ENCODE measurements at regions not wholly inside any gene's neighbourhood (a gene's known extent, or its start where the extent isn't known, plus 50 kb on each side); places are given as distances from the start of the nearest gene placed in this dataset.
"Not testable (repeated sequence)": the region's sequence is repeated elsewhere in the genome, so short reads cannot be mapped to it uniquely, and the experiment has no call there.

DNA sequence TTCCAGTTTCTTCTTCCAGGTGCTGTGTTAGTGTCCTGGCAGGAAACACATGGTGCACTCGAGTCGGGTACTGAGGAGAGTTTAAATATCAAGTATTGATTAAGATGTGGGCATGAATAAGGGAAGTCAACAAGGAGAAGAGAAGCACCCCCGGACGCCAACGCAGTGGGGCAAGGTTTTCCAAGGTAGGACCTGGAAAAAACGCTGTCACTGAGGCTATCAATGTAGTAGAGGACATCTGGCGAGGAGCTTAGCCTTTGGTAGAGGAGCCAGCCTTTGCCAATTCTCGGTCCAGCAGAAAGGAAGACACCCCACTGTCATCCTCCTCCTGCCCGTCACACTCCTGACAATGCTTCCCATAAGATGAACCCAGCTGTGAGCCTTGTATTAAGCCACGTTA, 159.6 kb downstream of the TEX36 start:
- ATAC-seq (ENCODE audit: low read depth) (no peak), DNase-seq (ENCODE audit: low spot score) (no peak)
- Histone ChIP-seq H3K4me1 (ENCODE audit: insufficient read depth, poor library complexity, severe bottlenecking) (no peaks in the 10 kb centered on the region), H3K4me3 (ENCODE audit: severe bottlenecking) (no peak overlapping the region), H3K36me3 (ENCODE audit: low read depth) (no peaks in the 10 kb centered on the region), H3K27me3 (ENCODE audit: insufficient read depth, poor library complexity, severe bottlenecking) (peaks cover 4% of the 10 kb centered on the region), H3K27ac (ENCODE audit: poor library complexity, severe bottlenecking) (no peak overlapping the region), H3K9me3 (ENCODE audit: severe bottlenecking) (no peaks in the 10 kb centered on the region)
- TF ChIP-seq, protein P1, sequence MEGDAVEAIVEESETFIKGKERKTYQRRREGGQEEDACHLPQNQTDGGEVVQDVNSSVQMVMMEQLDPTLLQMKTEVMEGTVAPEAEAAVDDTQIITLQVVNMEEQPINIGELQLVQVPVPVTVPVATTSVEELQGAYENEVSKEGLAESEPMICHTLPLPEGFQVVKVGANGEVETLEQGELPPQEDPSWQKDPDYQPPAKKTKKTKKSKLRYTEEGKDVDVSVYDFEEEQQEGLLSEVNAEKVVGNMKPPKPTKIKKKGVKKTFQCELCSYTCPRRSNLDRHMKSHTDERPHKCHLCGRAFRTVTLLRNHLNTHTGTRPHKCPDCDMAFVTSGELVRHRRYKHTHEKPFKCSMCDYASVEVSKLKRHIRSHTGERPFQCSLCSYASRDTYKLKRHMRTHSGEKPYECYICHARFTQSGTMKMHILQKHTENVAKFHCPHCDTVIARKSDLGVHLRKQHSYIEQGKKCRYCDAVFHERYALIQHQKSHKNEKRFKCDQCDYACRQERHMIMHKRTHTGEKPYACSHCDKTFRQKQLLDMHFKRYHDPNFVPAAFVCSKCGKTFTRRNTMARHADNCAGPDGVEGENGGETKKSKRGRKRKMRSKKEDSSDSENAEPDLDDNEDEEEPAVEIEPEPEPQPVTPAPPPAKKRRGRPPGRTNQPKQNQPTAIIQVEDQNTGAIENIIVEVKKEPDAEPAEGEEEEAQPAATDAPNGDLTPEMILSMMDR (IDR thresholded peaks at IDR 0.05; ENCODE audit: poor library complexity, severe bottlenecking): no peak

DNA sequence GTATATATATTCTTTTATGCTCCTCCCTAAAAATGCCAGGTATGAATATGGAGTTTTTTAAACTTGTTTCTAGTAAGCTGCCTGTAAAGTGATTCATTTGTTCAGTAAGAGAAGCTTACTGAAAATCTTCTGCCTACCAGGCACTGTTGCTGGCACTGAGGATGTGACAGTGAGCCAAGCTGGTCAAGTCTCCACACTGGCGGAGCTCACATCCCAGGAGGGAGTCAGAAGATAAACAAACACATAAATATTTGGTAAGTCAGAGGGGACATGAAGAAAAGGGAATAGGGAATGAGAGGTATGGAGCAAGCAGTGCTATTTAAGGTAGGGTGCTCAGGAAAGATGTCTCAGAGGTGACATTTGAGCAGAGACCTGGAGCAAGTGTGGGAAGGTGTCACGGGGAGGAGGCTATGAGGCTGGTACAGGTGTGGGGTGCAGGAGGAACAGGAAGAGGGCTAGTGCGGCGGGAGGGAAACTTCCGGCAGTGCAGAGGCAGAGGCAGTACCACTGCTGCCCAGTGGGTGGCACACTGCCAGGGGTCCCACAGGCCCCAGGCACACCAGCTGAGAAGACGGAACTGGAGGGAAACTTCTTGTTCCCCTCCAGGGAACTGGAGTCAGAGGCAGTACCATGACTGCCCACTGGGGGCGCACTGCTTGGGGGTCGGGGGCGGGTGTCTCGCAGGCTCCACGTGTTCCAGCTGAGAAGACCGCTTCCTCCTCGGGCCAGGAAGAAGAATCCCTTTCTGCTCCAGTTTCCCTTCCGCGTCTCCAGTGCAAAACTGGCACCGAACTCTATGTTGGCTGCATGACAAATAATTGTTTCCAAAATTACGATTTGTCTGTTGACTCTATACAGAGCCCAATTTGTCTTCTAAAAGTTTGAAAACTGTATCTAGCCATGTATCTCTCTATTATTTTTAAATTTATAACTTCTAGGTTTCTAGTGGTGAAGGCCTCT, 161.0 kb downstream of the TEX36 start:
- H3K27me3 ChIP-seq (ENCODE audit: insufficient read depth, poor library complexity, severe bottlenecking): peaks cover 4% of the 10 kb centered on the region
- H3K9me3 ChIP-seq (ENCODE audit: severe bottlenecking): no peaks in the 10 kb centered on the region
- H3K4me3 ChIP-seq (ENCODE audit: severe bottlenecking): no peak overlapping the region
- H3K4me1 ChIP-seq (ENCODE audit: insufficient read depth, poor library complexity, severe bottlenecking): no peaks in the 10 kb centered on the region
- DNase-seq (ENCODE audit: low spot score) (no peak), ATAC-seq (ENCODE audit: low read depth) (no peak)
- H3K27ac ChIP-seq (ENCODE audit: poor library complexity, severe bottlenecking): no peak overlapping the region
- TF ChIP-seq, protein P1 (IDR thresholded peaks at IDR 0.05; ENCODE audit: poor library complexity, severe bottlenecking): peak; percentile 61
- H3K36me3 ChIP-seq (ENCODE audit: low read depth): no peaks in the 10 kb centered on the region

DNA sequence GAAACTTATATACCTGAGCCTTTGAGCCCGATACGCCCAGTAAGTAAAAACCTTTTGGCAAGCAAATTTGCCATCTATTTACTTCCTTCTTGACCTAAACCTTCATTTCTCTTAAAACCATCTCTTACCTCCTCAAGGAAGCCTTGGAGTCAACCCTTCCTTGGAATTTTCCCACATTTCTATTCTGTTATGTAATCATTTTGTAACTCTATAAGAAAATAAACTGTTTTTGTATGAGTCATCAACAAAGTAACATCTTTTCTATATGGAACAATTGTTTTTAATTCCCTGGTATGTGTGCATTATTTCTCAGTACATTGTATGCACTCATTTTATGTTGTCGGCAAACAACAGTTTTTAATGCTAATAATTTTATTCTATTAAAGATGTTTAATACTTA, 162.0 kb downstream of the TEX36 start:
- Histone ChIP-seq H3K9me3 (ENCODE audit: severe bottlenecking) (no peaks in the 10 kb centered on the region), H3K4me1 (ENCODE audit: insufficient read depth, poor library complexity, severe bottlenecking) (no peaks in the 10 kb centered on the region), H3K36me3 (ENCODE audit: low read depth) (no peaks in the 10 kb centered on the region), H3K27ac (ENCODE audit: poor library complexity, severe bottlenecking) (no peak overlapping the region), H3K27me3 (ENCODE audit: insufficient read depth, poor library complexity, severe bottlenecking) (peaks cover 4% of the 10 kb centered on the region), H3K4me3 (ENCODE audit: severe bottlenecking) (no peak overlapping the region)
- DNase-seq (ENCODE audit: low spot score): no peak
- no peak for ATAC-seq (ENCODE audit: low read depth)
- TF ChIP-seq, protein P1 (IDR thresholded peaks at IDR 0.05; ENCODE audit: poor library complexity, severe bottlenecking): no peak

DNA sequence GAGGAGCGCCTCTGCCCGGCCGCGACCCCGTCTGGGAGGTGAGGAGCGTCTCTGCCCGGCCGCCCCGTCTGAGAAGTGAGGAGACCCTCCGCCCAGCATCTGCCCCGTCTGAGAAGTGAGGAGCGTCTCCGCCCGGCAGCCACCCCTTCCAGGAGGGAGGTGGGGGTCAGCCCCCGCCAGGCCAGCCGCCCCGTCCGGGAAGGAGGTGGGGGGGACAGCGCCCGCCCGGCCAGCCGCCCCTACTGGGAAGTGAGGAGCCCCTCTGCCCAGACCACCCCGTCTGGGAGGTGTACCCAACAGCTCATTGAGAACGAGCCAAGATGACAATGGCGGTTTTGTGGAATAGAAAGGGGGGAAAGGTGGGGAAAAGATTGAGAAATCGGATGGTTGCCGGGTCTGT, 164.6 kb downstream of the TEX36 start:
- H3K4me3 ChIP-seq (ENCODE audit: severe bottlenecking); ATAC-seq (ENCODE audit: low read depth); H3K4me1 ChIP-seq (ENCODE audit: insufficient read depth, poor library complexity, severe bottlenecking); H3K36me3 ChIP-seq (ENCODE audit: low read depth); H3K27ac ChIP-seq (ENCODE audit: poor library complexity, severe bottlenecking); DNase-seq (ENCODE audit: low spot score); H3K27me3 ChIP-seq (ENCODE audit: insufficient read depth, poor library complexity, severe bottlenecking); H3K9me3 ChIP-seq (ENCODE audit: severe bottlenecking): not testable (repeated sequence)

DNA sequence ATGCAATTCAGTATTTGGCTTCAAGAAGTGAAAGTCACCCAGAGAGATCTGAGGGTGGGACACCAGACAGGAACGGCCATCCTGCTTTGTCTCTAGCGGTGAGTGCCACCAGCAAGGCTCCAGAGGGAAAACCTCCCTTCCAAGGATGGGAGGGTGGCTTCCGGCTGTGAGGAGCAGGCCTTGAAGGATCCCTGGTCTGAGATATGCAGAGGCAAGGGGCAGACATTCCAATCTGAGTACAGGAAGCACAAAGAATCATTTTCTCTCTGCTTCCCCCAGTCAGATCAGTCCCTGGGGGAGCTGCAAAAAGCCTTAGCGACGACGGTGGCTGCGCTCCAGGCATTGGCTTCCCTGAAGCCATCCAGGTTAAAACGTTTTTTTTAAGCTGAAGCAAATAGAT, 167.4 kb downstream of the TEX36 start:
- Histone ChIP-seq H3K4me1 (ENCODE audit: insufficient read depth, poor library complexity, severe bottlenecking) (no peaks in the 10 kb centered on the region), H3K4me3 (ENCODE audit: severe bottlenecking) (no peak overlapping the region), H3K9me3 (ENCODE audit: severe bottlenecking) (no peaks in the 10 kb centered on the region), H3K36me3 (ENCODE audit: low read depth) (no peaks in the 10 kb centered on the region), H3K27me3 (ENCODE audit: insufficient read depth, poor library complexity, severe bottlenecking) (peaks cover 3% of the 10 kb centered on the region), H3K27ac (ENCODE audit: poor library complexity, severe bottlenecking) (no peak overlapping the region)
- TF ChIP-seq, protein P1 (IDR thresholded peaks at IDR 0.05; ENCODE audit: poor library complexity, severe bottlenecking): no peak
- ATAC-seq (ENCODE audit: low read depth) (no peak), DNase-seq (ENCODE audit: low spot score) (no peak)

All from RWPE2 (cell line).